Trophoblast cell (in vitro differentiated cells and primary cell): ENCODE measurements at regions not wholly inside any gene's neighbourhood (a gene's known extent, or its start where the extent isn't known, plus 50 kb on each side); places are given as distances from the start of the nearest gene placed in this dataset.
"Not testable (repeated sequence)": the region's sequence is repeated elsewhere in the genome, so short reads cannot be mapped to it uniquely, and the experiment has no call there.

Experiments
- DNase-seq, 2 donors: peaks; one replicate each; pipeline ENCODE4 v3.0.0-alpha.2; 2016
- H2AFZ ChIP-seq: 2 replicates; pipeline ENCODE4 v1.6.1; 2013; ENCODE audit warnings: low read length, moderate library complexity, mild to moderate bottlenecking; ENCODE audit not compliant: insufficient read depth, poor library complexity
- H2AK5ac ChIP-seq: 2 replicates; pipeline ENCODE4 v1.6.1; 2013; ENCODE audit warnings: mild to moderate bottlenecking, low read length
- H2BK120ac ChIP-seq: 2 replicates; pipeline ENCODE4 v1.6.1; 2013; ENCODE audit warnings: low read length, mild to moderate bottlenecking, moderate library complexity; ENCODE audit not compliant: insufficient read depth, poor library complexity
- H2BK12ac ChIP-seq: 2 replicates; pipeline ENCODE4 v1.6.1; 2013; ENCODE audit warnings: mild to moderate bottlenecking, low read length, moderate library complexity
- H2BK5ac ChIP-seq: 2 replicates; pipeline ENCODE4 v1.6.1; 2013; ENCODE audit warnings: low read length, low read depth, moderate library complexity, mild to moderate bottlenecking; ENCODE audit not compliant: poor library complexity
- H3K14ac ChIP-seq: 2 replicates; pipeline ENCODE4 v1.6.1; 2013; ENCODE audit warnings: mild to moderate bottlenecking, low read length
- H3K18ac ChIP-seq: 2 replicates; pipeline ENCODE4 v1.6.1; 2013; ENCODE audit warnings: mild to moderate bottlenecking, low read length
- H3K23ac ChIP-seq: 2 replicates; pipeline ENCODE4 v1.6.1; 2013; ENCODE audit warnings: low read length
- H3K27ac ChIP-seq: 2 replicates; pipeline ENCODE4 v1.5.1; 2013; ENCODE audit warnings: low read depth, mild to moderate bottlenecking, inconsistent platforms, low read length, moderate library complexity
- H3K27me3 ChIP-seq: 2 replicates; pipeline ENCODE4 v1.6.1; 2013; ENCODE audit warnings: inconsistent platforms, mild to moderate bottlenecking, low read length, moderate library complexity; ENCODE audit not compliant: insufficient read depth
- H3K36me3 ChIP-seq, 2 experiments: 1 replicate in 1 of 2; 2 replicates in 1 of 2; pipeline ENCODE4 v1.6.1; 2013; ENCODE audit warnings: low read length in 2 of 2, mild to moderate bottlenecking in 2 of 2, moderate library complexity in 1 of 2; ENCODE audit not compliant: insufficient read depth in 2 of 2, control insufficient read depth in 1 of 2
- H3K4ac ChIP-seq: 2 replicates; pipeline ENCODE4 v1.6.1; 2013; ENCODE audit warnings: low read depth, mild to moderate bottlenecking, low read length, moderate library complexity
- H3K4me1 ChIP-seq, 2 experiments: 1 replicate in 1 of 2; 2 replicates in 1 of 2; pipeline ENCODE4 v1.6.1; 2013; ENCODE audit warnings: low read length in 2 of 2, mild to moderate bottlenecking in 2 of 2, moderate library complexity in 1 of 2; ENCODE audit not compliant: insufficient read depth in 2 of 2, control insufficient read depth in 1 of 2
- H3K4me2 ChIP-seq: 2 replicates; pipeline ENCODE4 v1.6.1; 2013; ENCODE audit warnings: inconsistent platforms, mild to moderate bottlenecking, low read length, moderate library complexity
- H3K4me3 ChIP-seq: 2 replicates; pipeline ENCODE4 v1.5.1; 2013; ENCODE audit warnings: mild to moderate bottlenecking, low read depth, low read length, inconsistent platforms
- H3K79me1 ChIP-seq: one replicate; pipeline ENCODE4 v1.6.1; 2013; ENCODE audit warnings: low read length
- H3K79me2 ChIP-seq: 2 replicates; pipeline ENCODE4 v1.6.1; 2013; ENCODE audit warnings: low read length, mild to moderate bottlenecking; ENCODE audit not compliant: control insufficient read depth, insufficient read depth, poor library complexity
- H3K9ac ChIP-seq: 2 replicates; pipeline ENCODE4 v1.6.1; 2013; ENCODE audit warnings: mild to moderate bottlenecking, low read length
- H3K9me3 ChIP-seq: 2 replicates; pipeline ENCODE4 v1.6.1; 2013; ENCODE audit warnings: low read depth, mild to moderate bottlenecking, control low read depth, inconsistent platforms, low read length; ENCODE audit not compliant: insufficient read depth
- H4K12ac ChIP-seq: 2 replicates; pipeline ENCODE4 v1.6.1; 2013; ENCODE audit warnings: low read depth, mild to moderate bottlenecking, low read length, moderate library complexity
- H4K8ac ChIP-seq: 2 replicates; pipeline ENCODE4 v1.6.1; 2013; ENCODE audit warnings: low read depth, mild to moderate bottlenecking, low read length, moderate library complexity
- H4K91ac ChIP-seq: one replicate; pipeline ENCODE4 v1.6.1; 2013; ENCODE audit warnings: low read depth, mild to moderate bottlenecking, low read length, moderate library complexity
- WGBS: extraction: QIAGEN DNeasy Blood & Tissue Kit; methylation state at CpG from one replicate; pipeline ENCODE4 v1.1.7; 2013; ENCODE audit warnings: missing lambda C conversion rate; ENCODE audit not compliant: insufficient read length, insufficient coverage; ENCODE audit errors: extremely low coverage; 5-methylcytosine and 5-hydroxymethylcytosine counted together

DNA sequence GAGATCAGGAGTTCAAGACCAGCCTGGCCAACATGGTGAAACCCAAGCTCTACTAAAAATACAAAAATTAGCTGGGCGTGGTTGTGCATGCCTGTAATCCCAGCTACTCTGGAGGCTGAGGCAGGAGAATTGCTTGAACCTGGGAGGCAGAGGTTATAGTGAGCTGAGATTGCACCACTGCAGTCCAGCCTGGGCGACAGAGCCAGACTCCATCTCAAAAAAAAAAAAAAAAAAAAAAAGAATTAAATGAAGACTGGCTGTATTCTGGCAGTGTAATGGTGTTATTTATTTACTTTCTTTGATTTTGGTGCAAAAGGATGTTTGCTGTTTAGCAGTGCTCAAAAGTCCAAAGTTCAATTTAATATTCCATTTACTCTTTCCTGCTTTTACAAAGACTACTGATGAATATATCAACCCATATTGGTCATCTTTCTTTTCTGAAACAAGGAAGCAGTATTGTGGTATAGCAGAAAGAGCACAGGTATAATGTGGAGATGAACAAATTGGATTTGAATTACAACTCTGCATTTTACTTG is 198.4 kb upstream of the AHR start:
- H2BK12ac ChIP-seq, H3K36me3 ChIP-seq, H3K4me2 ChIP-seq, H3K4ac ChIP-seq, H2AFZ ChIP-seq, H2BK5ac ChIP-seq, H4K8ac ChIP-seq, H3K4me1 ChIP-seq, H3K27me3 ChIP-seq, H3K9me3 ChIP-seq, H3K9ac ChIP-seq, H3K79me2 ChIP-seq, H3K27ac ChIP-seq, H3K23ac ChIP-seq, H3K79me1 ChIP-seq, H3K4me3 ChIP-seq, H3K18ac ChIP-seq, H4K12ac ChIP-seq, DNase-seq, H3K14ac ChIP-seq, H2BK120ac ChIP-seq, H2AK5ac ChIP-seq, H4K91ac ChIP-seq: not testable (repeated sequence)
- WGBS, result no CpG with 5 or more reads among the region's 2 CpGs

DNA sequence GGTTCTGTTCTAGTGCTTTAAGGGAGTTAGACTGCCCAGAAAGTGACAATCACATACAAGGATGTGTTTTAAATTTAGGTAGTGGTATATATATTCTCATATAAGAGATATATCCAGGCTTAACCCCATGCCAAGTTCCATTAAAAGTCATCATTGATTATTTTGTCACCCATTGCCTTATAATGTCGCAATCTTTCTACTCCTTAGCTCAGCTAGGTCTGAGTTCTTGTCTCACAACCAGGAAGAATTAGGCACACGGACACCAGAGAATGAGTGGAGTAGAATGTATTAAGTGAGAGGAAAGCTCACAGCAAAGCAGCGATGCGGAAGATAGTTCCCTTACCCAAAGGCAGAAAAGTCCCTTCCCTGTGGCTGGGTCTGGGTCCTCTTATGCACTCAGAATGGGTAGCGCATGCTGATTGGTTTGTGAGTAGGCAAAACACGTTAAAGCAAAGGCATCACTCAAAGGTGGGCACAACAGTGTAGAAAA is 197.2 kb upstream of the AHR start:
- Histone ChIP-seq H3K27me3 (no peaks in the 10 kb centered on the region), H3K4me3 (no peak overlapping the region), H2AK5ac (no peak overlapping the region), H3K9ac (no peak overlapping the region), H3K79me1 (no peaks in the 10 kb centered on the region), H2BK12ac (no peak overlapping the region), H2BK120ac (no peak overlapping the region), H4K91ac (no peak overlapping the region), H3K4me1 (peaks cover 0 to 2% of the 10 kb centered on the region in 2 experiments), H3K14ac (no peak overlapping the region), H2AFZ (no peak overlapping the region), H4K8ac (no peak overlapping the region), H2BK5ac (no peak overlapping the region), H3K4me2 (no peak overlapping the region), H3K79me2 (no peaks in the 10 kb centered on the region), H3K23ac (no peak overlapping the region), H3K36me3 (no peaks in the 10 kb centered on the region), H4K12ac (no peak overlapping the region), H3K4ac (no peak overlapping the region), H3K18ac (no peak overlapping the region), H3K9me3 (no peaks in the 10 kb centered on the region), H3K27ac (no peak overlapping the region)
- DNase-seq, result no peak
- no CpG with 5 or more reads among the region's 6 CpGs for WGBS

DNA sequence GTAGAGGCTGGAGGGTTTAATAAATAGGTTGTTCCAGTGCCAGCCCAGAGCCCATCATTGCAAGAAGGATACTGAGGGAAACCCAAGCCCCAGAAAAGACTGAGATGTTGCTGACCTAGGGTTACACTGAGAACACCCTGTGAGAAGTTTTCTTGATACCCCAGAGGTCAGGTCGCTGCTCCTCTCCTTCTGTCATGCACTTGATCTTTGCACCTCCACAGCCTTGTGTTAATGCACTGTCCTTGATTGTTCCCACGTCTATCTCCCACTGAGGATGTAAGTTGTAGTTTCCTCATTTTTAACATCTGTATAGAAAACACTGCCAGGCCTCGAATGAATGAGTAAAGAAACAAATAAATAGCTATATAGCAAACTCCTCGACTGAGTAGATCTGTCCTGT is 195.3 kb upstream of the AHR start:
- H3K9me3 ChIP-seq, result no peaks in the 10 kb centered on the region
- no peak overlapping the region for H3K9ac ChIP-seq
- no peak overlapping the region for H3K27ac ChIP-seq
- no peak overlapping the region for H3K4me2 ChIP-seq
- no peak overlapping the region for H2AFZ ChIP-seq
- no peak overlapping the region for H2BK12ac ChIP-seq
- H3K4me1 ChIP-seq, result peaks cover 0 to 2% of the 10 kb centered on the region in 2 experiments
- no peak for DNase-seq
- H2BK120ac ChIP-seq, result no peak overlapping the region
- H3K79me1 ChIP-seq, result no peaks in the 10 kb centered on the region
- no peaks in the 10 kb centered on the region for H3K79me2 ChIP-seq
- H3K14ac ChIP-seq, result no peak overlapping the region
- no peaks in the 10 kb centered on the region for H3K27me3 ChIP-seq
- no peak overlapping the region for H2BK5ac ChIP-seq
- H3K23ac ChIP-seq, result no peak overlapping the region
- H3K18ac ChIP-seq, result no peak overlapping the region
- no peaks in the 10 kb centered on the region for H3K36me3 ChIP-seq
- H4K8ac ChIP-seq, result no peak overlapping the region
- WGBS, result no CpG with 5 or more reads among the region's 4 CpGs
- no peak overlapping the region for H4K12ac ChIP-seq
- H2AK5ac ChIP-seq, result no peak overlapping the region
- H4K91ac ChIP-seq, result no peak overlapping the region
- H3K4ac ChIP-seq, result no peak overlapping the region
- H3K4me3 ChIP-seq, result no peak overlapping the region

DNA sequence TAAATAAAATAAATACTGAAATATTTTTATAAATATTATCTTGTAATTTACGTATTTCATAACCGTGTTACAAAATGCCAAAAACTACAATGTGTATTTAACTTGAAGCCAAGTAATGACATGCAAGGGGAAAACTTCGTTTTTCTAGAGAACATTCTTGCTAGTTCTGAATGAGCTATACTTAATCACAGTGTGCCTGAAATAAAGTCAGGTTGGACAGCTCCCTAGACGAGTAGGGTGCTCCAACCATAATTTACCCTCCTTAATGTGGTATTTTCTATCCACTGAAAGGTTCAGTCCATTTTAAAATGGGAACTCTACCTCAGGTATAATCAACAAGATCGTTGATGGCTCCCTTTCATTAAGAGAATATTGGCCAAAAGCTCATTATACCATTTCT is 194.5 kb upstream of the AHR start:
- H3K9ac ChIP-seq, result no peak overlapping the region
- no peak overlapping the region for H3K14ac ChIP-seq
- H3K4me3 ChIP-seq, result no peak overlapping the region
- WGBS, result no CpG with 5 or more reads among the region's 5 CpGs
- H3K4me1 ChIP-seq, result peaks cover 0 to 2% of the 10 kb centered on the region in 2 experiments
- DNase-seq, result no peak
- H2AK5ac ChIP-seq, result no peak overlapping the region
- H3K9me3 ChIP-seq, result no peaks in the 10 kb centered on the region
- no peak overlapping the region for H3K4ac ChIP-seq
- no peak overlapping the region for H3K23ac ChIP-seq
- no peak overlapping the region for H2BK12ac ChIP-seq
- H4K12ac ChIP-seq, result no peak overlapping the region
- H3K27me3 ChIP-seq, result no peaks in the 10 kb centered on the region
- H3K27ac ChIP-seq, result no peak overlapping the region
- no peaks in the 10 kb centered on the region for H3K36me3 ChIP-seq
- H2BK5ac ChIP-seq, result no peak overlapping the region
- no peak overlapping the region for H2AFZ ChIP-seq
- H4K91ac ChIP-seq, result no peak overlapping the region
- H2BK120ac ChIP-seq, result no peak overlapping the region
- no peak overlapping the region for H3K18ac ChIP-seq
- no peaks in the 10 kb centered on the region for H3K79me2 ChIP-seq
- no peaks in the 10 kb centered on the region for H3K79me1 ChIP-seq
- H3K4me2 ChIP-seq, result no peak overlapping the region
- no peak overlapping the region for H4K8ac ChIP-seq
